ENCODE measurements at regions not wholly inside any gene's neighbourhood (a gene's known extent, or its start where the extent isn't known, plus 50 kb on each side); places are given as distances from the start of the nearest gene placed in this dataset.

DNA sequence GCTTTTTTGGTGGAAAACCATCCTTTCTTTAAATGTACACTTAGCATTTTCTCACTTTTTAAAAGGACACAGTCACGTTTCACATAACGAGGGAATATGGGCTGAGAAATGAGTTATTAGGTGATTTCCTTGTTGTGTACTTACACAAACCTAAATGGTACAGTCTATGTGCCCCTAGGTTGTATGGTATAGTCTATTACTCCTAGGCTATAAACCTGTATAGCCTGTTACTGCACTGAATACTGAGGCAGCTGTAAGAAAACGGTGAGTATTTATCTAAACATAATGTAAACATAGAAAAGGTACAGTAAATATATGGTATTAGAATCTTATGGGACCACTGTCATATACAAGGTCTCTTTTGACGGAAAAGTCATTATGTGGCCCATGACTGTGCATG lies 913.5 kb upstream of the GHITM start:
- H3K27ac ChIP-seq (ENCODE audit: insufficient read depth, low read length, poor library complexity, severe bottlenecking), result no peak overlapping the region
- H3K4me1 ChIP-seq (ENCODE audit: control insufficient read depth, insufficient read depth, low read length, poor library complexity, severe bottlenecking), result no peaks in the 10 kb centered on the region
- H3K27me3 ChIP-seq (replicated peaks; ENCODE audit: control insufficient read depth, insufficient read depth, low read length, poor library complexity, severe bottlenecking), result no peaks in the 10 kb centered on the region
- no peaks in the 10 kb centered on the region for H3K36me3 ChIP-seq (ENCODE audit: control insufficient read depth, insufficient read depth, low read length)
- H3K9me3 ChIP-seq (ENCODE audit: control insufficient read depth, low read length), result no peaks in the 10 kb centered on the region
- no peak for DNase-seq
- H3K4me3 ChIP-seq (ENCODE audit: insufficient read depth, low read depth, low read length, poor library complexity, severe bottlenecking), result no peak overlapping the region

DNA sequence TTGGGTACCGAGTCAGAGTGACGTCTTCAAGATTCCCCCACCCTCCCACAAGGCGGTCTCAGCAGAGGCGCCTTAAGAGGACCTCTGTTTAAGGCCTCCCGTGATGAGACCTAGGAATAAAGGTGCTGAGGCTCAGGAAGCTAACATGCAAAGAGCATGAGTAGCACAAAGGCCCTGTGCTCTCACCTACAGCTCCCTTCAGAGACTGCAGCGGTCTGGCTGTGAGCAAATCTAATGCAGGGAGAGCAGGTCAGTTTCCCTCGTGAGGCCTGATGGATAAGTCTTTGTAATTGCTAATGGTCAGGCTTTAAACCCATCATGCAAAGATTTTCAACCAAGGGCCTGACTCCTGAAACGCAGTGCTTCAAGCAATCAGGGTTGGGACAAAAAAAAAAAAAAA lies 909.3 kb upstream of the GHITM start:
- Histone ChIP-seq H3K27me3 (replicated peaks; ENCODE audit: control insufficient read depth, insufficient read depth, low read length, poor library complexity, severe bottlenecking) (no peaks in the 10 kb centered on the region), H3K9me3 (ENCODE audit: control insufficient read depth, low read length) (no peaks in the 10 kb centered on the region), H3K36me3 (ENCODE audit: control insufficient read depth, insufficient read depth, low read length) (no peaks in the 10 kb centered on the region), H3K4me1 (ENCODE audit: control insufficient read depth, insufficient read depth, low read length, poor library complexity, severe bottlenecking) (no peaks in the 10 kb centered on the region), H3K4me3 (ENCODE audit: insufficient read depth, low read depth, low read length, poor library complexity, severe bottlenecking) (no peak overlapping the region), H3K27ac (ENCODE audit: insufficient read depth, low read length, poor library complexity, severe bottlenecking) (no peak overlapping the region)
- DNase-seq, result no peak

DNA sequence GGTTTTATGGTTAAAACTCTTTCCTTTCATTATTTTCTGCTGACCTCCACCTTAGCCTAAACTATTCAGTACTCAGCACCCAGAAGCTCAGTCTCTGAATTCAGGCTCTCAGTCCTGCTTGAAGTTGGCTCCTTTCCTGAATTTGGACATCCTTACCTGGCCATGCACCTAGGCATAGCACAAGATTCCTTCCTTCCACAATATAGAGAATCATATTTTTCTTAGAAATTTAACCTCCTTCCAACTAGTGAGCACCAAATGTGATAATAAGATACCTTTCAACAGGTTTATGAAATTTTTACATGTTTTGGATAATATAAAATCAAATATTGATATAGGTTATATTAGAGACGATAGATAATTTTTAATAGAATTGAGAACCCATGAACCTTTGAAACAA lies 905.6 kb upstream of the GHITM start:
- no peaks in the 10 kb centered on the region for H3K9me3 ChIP-seq (ENCODE audit: control insufficient read depth, low read length)
- H3K4me1 ChIP-seq (ENCODE audit: control insufficient read depth, insufficient read depth, low read length, poor library complexity, severe bottlenecking), result no peaks in the 10 kb centered on the region
- no peak overlapping the region for H3K27ac ChIP-seq (ENCODE audit: insufficient read depth, low read length, poor library complexity, severe bottlenecking)
- no peaks in the 10 kb centered on the region for H3K36me3 ChIP-seq (ENCODE audit: control insufficient read depth, insufficient read depth, low read length)
- DNase-seq, result no peak
- H3K27me3 ChIP-seq (replicated peaks; ENCODE audit: control insufficient read depth, insufficient read depth, low read length, poor library complexity, severe bottlenecking), result no peaks in the 10 kb centered on the region
- no peak overlapping the region for H3K4me3 ChIP-seq (ENCODE audit: insufficient read depth, low read depth, low read length, poor library complexity, severe bottlenecking)

DNA sequence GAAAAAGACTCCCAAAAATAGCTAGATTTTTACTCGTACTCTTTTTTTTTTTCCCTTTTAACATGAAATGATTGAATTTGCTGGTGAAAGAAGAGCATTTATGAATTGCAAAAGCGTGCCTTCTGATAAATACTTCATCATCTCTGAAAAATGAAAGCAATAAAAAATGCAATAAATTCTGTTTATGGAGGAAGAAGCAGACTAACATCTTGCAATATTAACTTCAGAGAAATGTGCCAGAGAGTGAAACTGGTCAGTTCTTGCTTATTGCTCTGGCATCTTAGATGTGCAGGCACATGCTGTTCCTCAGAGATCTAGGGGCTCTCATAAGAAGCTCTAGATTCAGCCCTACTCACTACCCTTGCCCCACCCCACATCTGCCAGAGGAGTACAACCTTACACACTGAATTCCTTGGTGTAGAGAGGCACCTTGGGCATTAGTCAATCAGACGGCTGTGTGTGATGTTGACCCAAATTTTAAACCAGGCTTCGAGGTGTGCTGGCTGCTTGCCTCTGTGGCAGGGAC lies 891.1 kb upstream of the GHITM start:
- Histone ChIP-seq H3K27me3 (replicated peaks; ENCODE audit: control insufficient read depth, insufficient read depth, low read length, poor library complexity, severe bottlenecking) (no peaks in the 10 kb centered on the region), H3K4me3 (ENCODE audit: insufficient read depth, low read depth, low read length, poor library complexity, severe bottlenecking) (no peak overlapping the region), H3K27ac (ENCODE audit: insufficient read depth, low read length, poor library complexity, severe bottlenecking) (no peak overlapping the region), H3K9me3 (ENCODE audit: control insufficient read depth, low read length) (peaks cover 4% of the 10 kb centered on the region), H3K36me3 (ENCODE audit: control insufficient read depth, insufficient read depth, low read length) (no peaks in the 10 kb centered on the region), H3K4me1 (ENCODE audit: control insufficient read depth, insufficient read depth, low read length, poor library complexity, severe bottlenecking) (no peaks in the 10 kb centered on the region)
- DNase-seq, result no peak

DNA sequence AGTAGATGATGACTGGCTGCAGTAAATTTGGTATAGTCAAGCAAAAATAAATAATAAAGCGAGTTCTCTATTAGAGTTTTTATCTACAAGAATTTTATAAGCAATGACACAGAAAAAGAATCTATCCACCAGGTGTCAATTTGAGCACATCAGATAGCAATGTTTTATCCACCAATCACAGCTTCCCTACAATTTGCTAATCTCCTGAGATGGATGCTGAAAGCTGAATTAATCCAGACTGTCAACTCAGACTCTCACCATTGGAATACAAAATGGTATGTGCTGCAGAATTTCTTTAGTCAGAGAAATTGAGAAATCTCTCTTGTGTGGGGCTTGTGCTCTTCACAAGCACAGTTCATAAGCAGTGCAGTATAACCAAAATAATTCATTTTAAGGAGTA lies 888.9 kb upstream of the GHITM start:
- Histone ChIP-seq H3K36me3 (ENCODE audit: control insufficient read depth, insufficient read depth, low read length) (no peaks in the 10 kb centered on the region), H3K27me3 (replicated peaks; ENCODE audit: control insufficient read depth, insufficient read depth, low read length, poor library complexity, severe bottlenecking) (no peaks in the 10 kb centered on the region), H3K9me3 (ENCODE audit: control insufficient read depth, low read length) (peaks cover 5% of the 10 kb centered on the region), H3K27ac (ENCODE audit: insufficient read depth, low read length, poor library complexity, severe bottlenecking) (no peak overlapping the region), H3K4me1 (ENCODE audit: control insufficient read depth, insufficient read depth, low read length, poor library complexity, severe bottlenecking) (no peaks in the 10 kb centered on the region), H3K4me3 (ENCODE audit: insufficient read depth, low read depth, low read length, poor library complexity, severe bottlenecking) (no peak overlapping the region)
- no peak for DNase-seq

DNA sequence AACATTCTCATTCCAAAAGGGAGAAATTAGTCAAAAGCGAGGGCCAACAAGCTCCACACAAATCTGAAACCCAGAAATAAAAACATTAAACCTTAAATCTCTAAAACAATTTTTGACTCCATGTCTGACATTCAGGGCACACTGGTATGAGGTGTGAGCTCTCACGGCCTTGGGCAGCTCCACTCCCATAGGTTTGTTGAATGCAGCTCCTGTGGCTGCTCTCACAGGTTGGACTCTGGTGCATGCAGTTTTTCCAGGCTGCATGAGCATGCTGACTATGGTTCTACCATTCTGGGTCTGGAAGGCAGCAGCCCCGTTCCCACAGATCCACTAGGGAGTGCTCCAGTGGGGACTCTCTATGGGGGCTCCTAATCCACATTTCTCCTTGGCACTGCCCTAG lies 887.1 kb upstream of the GHITM start:
- no peak overlapping the region for H3K27ac ChIP-seq (ENCODE audit: insufficient read depth, low read length, poor library complexity, severe bottlenecking)
- H3K27me3 ChIP-seq (replicated peaks; ENCODE audit: control insufficient read depth, insufficient read depth, low read length, poor library complexity, severe bottlenecking), result no peaks in the 10 kb centered on the region
- no peaks in the 10 kb centered on the region for H3K36me3 ChIP-seq (ENCODE audit: control insufficient read depth, insufficient read depth, low read length)
- no peak overlapping the region for H3K4me3 ChIP-seq (ENCODE audit: insufficient read depth, low read depth, low read length, poor library complexity, severe bottlenecking)
- H3K9me3 ChIP-seq (ENCODE audit: control insufficient read depth, low read length), result peaks cover 5% of the 10 kb centered on the region
- no peak for DNase-seq
- no peaks in the 10 kb centered on the region for H3K4me1 ChIP-seq (ENCODE audit: control insufficient read depth, insufficient read depth, low read length, poor library complexity, severe bottlenecking)

DNA sequence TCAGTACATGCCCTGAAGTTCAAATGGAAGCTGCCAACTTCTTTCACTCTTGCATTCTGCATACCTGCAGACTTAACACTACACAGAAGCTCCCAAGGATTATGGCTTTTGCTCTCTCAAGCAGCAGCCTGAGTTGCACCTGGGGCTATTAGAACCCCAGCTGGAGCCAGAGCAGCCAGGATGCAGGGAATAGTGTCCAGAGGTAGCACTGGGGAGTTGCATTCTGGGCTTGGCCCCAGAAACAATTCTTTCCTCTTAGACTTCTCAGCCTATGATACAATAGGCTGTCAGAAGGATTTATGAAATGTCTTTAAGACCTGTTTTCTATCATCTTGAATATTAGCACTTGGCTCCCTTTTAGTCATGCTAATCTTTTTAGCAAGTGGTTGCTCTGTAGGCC lies 886.7 kb upstream of the GHITM start:
- H3K4me3 ChIP-seq (ENCODE audit: insufficient read depth, low read depth, low read length, poor library complexity, severe bottlenecking), result no peak overlapping the region
- H3K27ac ChIP-seq (ENCODE audit: insufficient read depth, low read length, poor library complexity, severe bottlenecking), result no peak overlapping the region
- no peaks in the 10 kb centered on the region for H3K4me1 ChIP-seq (ENCODE audit: control insufficient read depth, insufficient read depth, low read length, poor library complexity, severe bottlenecking)
- no peak for DNase-seq
- no peaks in the 10 kb centered on the region for H3K27me3 ChIP-seq (replicated peaks; ENCODE audit: control insufficient read depth, insufficient read depth, low read length, poor library complexity, severe bottlenecking)
- peaks cover 5% of the 10 kb centered on the region for H3K9me3 ChIP-seq (ENCODE audit: control insufficient read depth, low read length)
- no peaks in the 10 kb centered on the region for H3K36me3 ChIP-seq (ENCODE audit: control insufficient read depth, insufficient read depth, low read length)

DNA sequence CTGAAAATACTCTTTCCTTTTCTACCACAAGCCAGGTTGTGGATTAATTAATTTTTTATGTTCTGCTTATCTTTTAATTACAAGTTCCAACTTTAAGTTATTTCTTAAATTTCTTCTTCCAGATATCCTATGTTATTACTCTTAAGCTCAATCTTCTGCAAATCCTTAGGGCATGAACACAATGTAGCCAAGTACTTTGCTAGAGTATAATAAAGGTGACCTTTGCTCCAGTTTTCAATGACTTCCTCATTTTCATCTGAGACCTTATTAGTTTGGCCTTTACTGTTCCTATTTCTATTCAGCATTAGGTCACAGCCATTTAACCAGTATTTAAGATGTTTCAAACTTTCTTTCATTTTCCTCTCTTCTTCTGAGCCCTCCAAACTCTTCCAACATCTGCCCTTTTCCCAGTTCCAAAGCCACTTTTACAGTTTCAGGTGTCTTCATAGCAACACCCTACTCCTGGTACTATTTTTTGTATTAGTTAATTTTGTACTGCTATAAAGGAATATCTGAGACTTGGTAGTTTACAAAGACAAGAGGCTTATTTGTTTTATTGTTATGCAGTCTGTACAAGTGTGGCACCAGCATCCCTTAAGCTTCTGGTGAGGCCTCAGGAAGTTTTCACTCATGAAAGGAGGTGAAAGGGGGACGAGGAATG lies 886.2 kb upstream of the GHITM start:
- H3K27ac ChIP-seq (ENCODE audit: insufficient read depth, low read length, poor library complexity, severe bottlenecking), result no peak overlapping the region
- no peak for DNase-seq
- H3K27me3 ChIP-seq (replicated peaks; ENCODE audit: control insufficient read depth, insufficient read depth, low read length, poor library complexity, severe bottlenecking), result no peaks in the 10 kb centered on the region
- H3K4me1 ChIP-seq (ENCODE audit: control insufficient read depth, insufficient read depth, low read length, poor library complexity, severe bottlenecking), result no peaks in the 10 kb centered on the region
- no peak overlapping the region for H3K4me3 ChIP-seq (ENCODE audit: insufficient read depth, low read depth, low read length, poor library complexity, severe bottlenecking)
- no peaks in the 10 kb centered on the region for H3K36me3 ChIP-seq (ENCODE audit: control insufficient read depth, insufficient read depth, low read length)
- H3K9me3 ChIP-seq (ENCODE audit: control insufficient read depth, low read length), result peaks cover 5% of the 10 kb centered on the region

DNA sequence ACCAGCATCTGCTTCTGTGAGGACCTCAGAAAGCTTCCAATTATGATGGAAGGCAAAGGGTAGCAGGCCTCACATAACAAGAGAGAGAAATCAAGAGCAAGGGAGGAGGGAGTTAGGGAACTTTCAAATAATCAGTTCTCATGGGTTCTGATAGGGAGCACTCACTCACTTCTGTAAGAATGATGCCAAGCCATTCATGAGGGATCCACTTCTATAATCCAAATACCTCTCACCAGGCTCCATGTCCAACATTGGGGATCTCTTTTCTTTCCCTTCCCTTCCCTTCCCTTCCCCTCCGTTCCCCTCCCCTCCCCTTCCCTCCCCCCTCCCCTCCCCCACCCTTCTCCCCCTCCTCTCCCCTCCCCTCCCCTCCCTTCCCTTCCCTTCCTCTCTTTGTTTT lies 884.6 kb upstream of the GHITM start:
- no peaks in the 10 kb centered on the region for H3K4me1 ChIP-seq (ENCODE audit: control insufficient read depth, insufficient read depth, low read length, poor library complexity, severe bottlenecking)
- no peaks in the 10 kb centered on the region for H3K27me3 ChIP-seq (replicated peaks; ENCODE audit: control insufficient read depth, insufficient read depth, low read length, poor library complexity, severe bottlenecking)
- H3K9me3 ChIP-seq (ENCODE audit: control insufficient read depth, low read length), result peaks cover 5% of the 10 kb centered on the region
- H3K27ac ChIP-seq (ENCODE audit: insufficient read depth, low read length, poor library complexity, severe bottlenecking), result no peak overlapping the region
- no peak overlapping the region for H3K4me3 ChIP-seq (ENCODE audit: insufficient read depth, low read depth, low read length, poor library complexity, severe bottlenecking)
- DNase-seq, result no peak
- no peaks in the 10 kb centered on the region for H3K36me3 ChIP-seq (ENCODE audit: control insufficient read depth, insufficient read depth, low read length)

DNA sequence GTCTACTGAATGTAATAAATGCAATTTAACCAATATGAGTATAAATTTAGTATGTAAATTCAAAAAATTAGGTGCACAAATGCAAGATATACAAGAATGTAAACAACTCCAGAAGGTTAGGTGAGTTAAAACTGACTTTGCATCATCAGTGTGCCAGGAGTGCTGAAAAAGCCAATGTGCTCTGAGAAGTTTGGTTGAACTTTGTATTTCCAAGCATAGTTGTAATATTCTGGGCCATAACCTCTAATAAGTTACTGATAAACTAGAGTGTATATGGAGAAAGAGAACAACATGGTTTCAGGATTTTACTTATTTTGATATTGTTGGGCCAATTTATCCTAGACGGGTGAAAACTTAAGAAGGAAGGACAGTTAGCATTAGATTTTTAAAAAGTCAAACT lies 876.9 kb upstream of the GHITM start:
- no peak overlapping the region for H3K4me3 ChIP-seq (ENCODE audit: insufficient read depth, low read depth, low read length, poor library complexity, severe bottlenecking)
- no peaks in the 10 kb centered on the region for H3K36me3 ChIP-seq (ENCODE audit: control insufficient read depth, insufficient read depth, low read length)
- no peak for DNase-seq
- no peaks in the 10 kb centered on the region for H3K27me3 ChIP-seq (replicated peaks; ENCODE audit: control insufficient read depth, insufficient read depth, low read length, poor library complexity, severe bottlenecking)
- H3K4me1 ChIP-seq (ENCODE audit: control insufficient read depth, insufficient read depth, low read length, poor library complexity, severe bottlenecking), result no peaks in the 10 kb centered on the region
- H3K9me3 ChIP-seq (ENCODE audit: control insufficient read depth, low read length), result no peaks in the 10 kb centered on the region
- no peak overlapping the region for H3K27ac ChIP-seq (ENCODE audit: insufficient read depth, low read length, poor library complexity, severe bottlenecking)

Data from effector memory CD4-positive, alpha-beta T cell (primary cell).